ENCODE measurements at regions not wholly inside any gene's neighbourhood (a gene's known extent, or its start where the extent isn't known, plus 50 kb on each side); places are given as distances from the start of the nearest gene placed in this dataset.

- no peaks in the 10 kb centered on the region for H3K36me3 ChIP-seq
- DNase-seq = no peak
- no peaks in the 10 kb centered on the region for H3K27me3 ChIP-seq
- no peak overlapping the region for H3K4me3 ChIP-seq (ENCODE audit: low read depth, low read length)
- no peaks in the 10 kb centered on the region for H3K4me1 ChIP-seq
- H3K9me3 ChIP-seq = no peaks in the 10 kb centered on the region
- TF ChIP-seq CTCF (IDR thresholded peaks at IDR 0.05; ENCODE audit: low read depth, low read length) = no peak
Observed at GRCh38 chr13:62973804-62974203, 1558.2 kb upstream of the PCDH20 start.

GRCh38 chr13:62964522-62964921, 1548.9 kb upstream of the PCDH20 start:
- no peak overlapping the region for H3K4me3 ChIP-seq (ENCODE audit: low read depth, low read length)

GRCh38 chr13:62960723-62961122, 1545.1 kb upstream of the PCDH20 start:
- TF ChIP-seq CTCF (IDR thresholded peaks at IDR 0.05; ENCODE audit: low read depth, low read length) = no peak
- no peaks in the 10 kb centered on the region for H3K9me3 ChIP-seq
- no peak for DNase-seq
- H3K4me1 ChIP-seq = no peaks in the 10 kb centered on the region
- H3K27me3 ChIP-seq = no peaks in the 10 kb centered on the region
- no peak overlapping the region for H3K4me3 ChIP-seq (ENCODE audit: low read depth, low read length)
- no peaks in the 10 kb centered on the region for H3K36me3 ChIP-seq

More at GRCh38 chr13:62964522-62964921, 1548.9 kb upstream of the PCDH20 start:
- H3K4me1 ChIP-seq = no peaks in the 10 kb centered on the region
- TF ChIP-seq CTCF (IDR thresholded peaks at IDR 0.05; ENCODE audit: low read depth, low read length) = no peak
- no peaks in the 10 kb centered on the region for H3K36me3 ChIP-seq
- no peak for DNase-seq
- H3K27me3 ChIP-seq = no peaks in the 10 kb centered on the region
- no peaks in the 10 kb centered on the region for H3K9me3 ChIP-seq

- TF ChIP-seq CTCF (IDR thresholded peaks at IDR 0.05; ENCODE audit: low read depth, low read length) = no peak
- Histone ChIP-seq H3K27me3 (no peaks in the 10 kb centered on the region), H3K4me1 (peaks cover 3% of the 10 kb centered on the region), H3K4me3 (ENCODE audit: low read depth, low read length) (no peak overlapping the region), H3K9me3 (no peaks in the 10 kb centered on the region), H3K36me3 (no peaks in the 10 kb centered on the region)
- no peak for DNase-seq
Observed at GRCh38 chr13:62933809-62934208, 1518.2 kb upstream of the PCDH20 start.

GRCh38 chr13:62932256-62932883, 1516.7 kb upstream of the PCDH20 start:
- peaks cover 3% of the 10 kb centered on the region for H3K4me1 ChIP-seq
- no peak overlapping the region for H3K4me3 ChIP-seq (ENCODE audit: low read depth, low read length)
- no peaks in the 10 kb centered on the region for H3K27me3 ChIP-seq
- no peaks in the 10 kb centered on the region for H3K36me3 ChIP-seq
- no peaks in the 10 kb centered on the region for H3K9me3 ChIP-seq
- no peak for TF ChIP-seq CTCF (IDR thresholded peaks at IDR 0.05; ENCODE audit: low read depth, low read length)
- DNase-seq = no peak

- H3K27me3 ChIP-seq = no peaks in the 10 kb centered on the region
- no peak overlapping the region for H3K4me3 ChIP-seq (ENCODE audit: low read depth, low read length)
- H3K4me1 ChIP-seq = peaks cover 3% of the 10 kb centered on the region
- TF ChIP-seq CTCF (IDR thresholded peaks at IDR 0.05; ENCODE audit: low read depth, low read length) = no peak
- no peaks in the 10 kb centered on the region for H3K9me3 ChIP-seq
- no peaks in the 10 kb centered on the region for H3K36me3 ChIP-seq
- no peak for DNase-seq
Observed at GRCh38 chr13:62931853-62932252, 1516.2 kb upstream of the PCDH20 start.

Measured in BE2C (cell line).